Hematopoietic multipotent progenitor cell treated with erythropoietin and hydrocortisone succinate and interleukin-3 and kit ligand, for 17 days (in vitro differentiated cells): ENCODE measurements at regions not wholly inside any gene's neighbourhood (a gene's known extent, or its start where the extent isn't known, plus 50 kb on each side); places are given as distances from the start of the nearest gene placed in this dataset.

Experiments used
- DNase-seq: peaks from one replicate; pipeline ENCODE4 v3.0.0-alpha.2; 2015; ENCODE audit warnings: low spot score

DNA sequence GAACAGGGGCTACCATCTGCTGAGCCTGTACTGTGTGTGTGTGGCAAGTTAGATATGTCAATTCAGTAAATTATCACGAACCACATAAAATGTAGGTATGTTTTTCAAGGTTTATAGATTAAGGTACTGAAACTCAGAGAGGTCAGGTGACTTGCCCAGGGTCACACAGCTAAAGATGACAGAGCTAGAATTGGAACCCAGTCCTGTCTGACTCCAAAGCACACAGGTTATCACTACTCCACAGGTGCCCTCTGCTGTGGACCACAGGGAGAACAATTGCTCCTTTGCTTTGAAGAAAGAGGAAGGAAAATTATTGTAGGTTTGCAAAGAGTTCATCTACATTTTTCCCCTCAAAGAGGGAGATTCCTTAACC, 229.7 kb upstream of the AGAP1 start:
- no peak for DNase-seq

DNA sequence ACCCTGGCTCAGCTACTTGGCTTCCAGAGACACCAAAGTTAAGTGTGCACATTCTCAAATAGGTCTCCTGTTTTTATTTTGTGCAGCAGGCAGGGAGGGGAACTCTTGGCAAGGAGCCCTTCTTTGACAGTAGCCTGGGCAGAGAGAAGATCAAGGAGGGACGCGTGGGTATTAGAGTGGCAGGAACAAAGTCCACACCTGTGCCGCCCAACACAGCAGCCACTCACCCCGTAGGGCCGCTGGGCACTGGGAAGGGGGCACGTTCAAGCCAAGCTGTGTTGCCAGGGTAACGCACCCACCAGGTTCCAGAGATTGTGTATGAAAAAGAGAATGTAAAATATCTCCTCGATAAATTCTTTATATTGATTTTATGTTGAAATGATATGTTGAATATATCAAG, 229.3 kb upstream of the AGAP1 start:
- no peak for DNase-seq

DNA sequence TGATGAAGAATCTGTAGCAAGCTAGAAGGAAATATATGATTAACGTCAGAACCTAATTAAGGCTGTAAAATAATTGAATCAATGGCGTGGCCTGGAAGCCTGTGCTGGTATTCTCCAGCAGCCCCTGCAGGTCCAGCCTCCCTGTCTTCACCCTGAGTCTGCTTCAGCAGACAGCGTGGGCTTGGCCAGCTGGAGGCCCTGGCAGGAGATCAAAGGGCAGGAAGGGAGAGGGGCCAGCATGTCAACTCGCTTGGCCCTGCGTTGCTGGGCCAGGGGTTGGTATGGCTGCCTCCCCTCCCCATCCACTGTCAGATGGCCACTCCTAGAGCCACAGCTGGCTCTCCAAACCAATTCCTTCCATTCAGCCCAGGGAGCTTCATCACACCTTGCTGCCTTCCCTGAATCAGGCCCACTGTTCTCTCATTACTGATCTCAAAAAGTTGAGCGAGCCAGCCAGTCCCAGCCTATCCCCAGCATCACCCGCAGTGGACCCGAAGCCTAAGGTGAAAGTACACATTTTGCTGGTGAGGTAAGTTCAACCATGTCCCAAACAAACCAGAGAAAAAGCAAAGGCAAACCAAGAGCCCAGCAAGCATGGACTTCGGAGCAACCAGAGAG, 228.4 kb upstream of the AGAP1 start:
- DNase-seq, result no peak

DNA sequence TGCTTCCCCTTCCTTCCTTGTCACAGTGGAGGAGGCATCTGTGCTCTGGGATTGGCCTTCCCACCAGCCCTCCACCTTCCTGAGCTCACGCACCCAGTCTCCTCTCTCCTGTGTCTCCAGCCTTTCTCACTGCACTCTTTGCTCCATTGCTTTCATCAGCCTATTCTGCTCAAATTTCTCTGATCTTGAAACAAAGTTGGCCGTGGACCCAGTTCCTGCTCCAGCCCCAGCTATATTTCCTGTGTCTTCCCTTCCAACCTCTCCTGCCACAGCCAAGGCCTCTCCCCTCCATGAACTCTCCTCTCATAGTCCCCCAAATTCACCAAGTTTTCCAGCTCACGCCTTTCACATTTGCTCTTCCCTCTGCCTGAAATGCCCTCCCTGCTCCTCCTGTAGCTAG, 226.6 kb upstream of the AGAP1 start:
- no peak for DNase-seq

DNA sequence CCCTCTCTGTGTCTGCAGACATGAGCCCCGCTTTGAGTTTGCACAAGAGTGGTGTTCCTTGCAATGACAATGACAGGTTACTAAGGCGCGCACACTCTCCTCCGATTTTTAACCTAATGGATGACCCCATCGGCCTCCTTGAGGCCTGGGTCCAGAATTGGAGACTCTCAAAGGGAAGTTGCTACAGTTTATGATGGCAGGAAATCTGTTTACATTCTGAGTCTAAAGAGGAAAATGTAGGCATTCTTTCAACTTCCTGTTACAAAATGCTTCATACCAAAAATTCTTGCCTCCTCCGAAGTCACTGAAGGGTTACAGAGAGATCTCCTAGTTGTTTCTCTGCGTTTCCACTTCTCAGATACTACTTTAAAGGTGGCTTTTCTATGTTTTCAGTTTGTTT, 225.3 kb upstream of the AGAP1 start:
- DNase-seq, result no peak

DNA sequence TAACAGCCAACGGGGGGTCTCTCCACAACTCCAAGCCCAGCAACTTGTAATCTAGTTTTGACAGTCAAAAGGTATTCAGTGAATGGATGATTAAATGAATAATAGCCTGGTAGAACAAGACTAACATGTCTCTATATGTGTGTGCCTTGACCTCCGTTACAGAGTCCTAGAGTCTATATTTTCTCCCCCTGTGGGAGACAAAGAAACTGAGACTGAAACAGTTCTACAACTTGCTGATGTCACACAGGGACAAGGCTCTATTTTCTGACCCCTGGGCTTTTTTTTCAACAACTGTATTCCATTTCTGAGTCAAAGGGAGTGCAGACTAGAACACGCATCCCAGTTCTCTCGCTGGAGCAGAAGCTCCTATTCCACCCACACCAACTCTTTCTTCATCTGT, 223.6 kb upstream of the AGAP1 start:
- DNase-seq, result no peak

DNA sequence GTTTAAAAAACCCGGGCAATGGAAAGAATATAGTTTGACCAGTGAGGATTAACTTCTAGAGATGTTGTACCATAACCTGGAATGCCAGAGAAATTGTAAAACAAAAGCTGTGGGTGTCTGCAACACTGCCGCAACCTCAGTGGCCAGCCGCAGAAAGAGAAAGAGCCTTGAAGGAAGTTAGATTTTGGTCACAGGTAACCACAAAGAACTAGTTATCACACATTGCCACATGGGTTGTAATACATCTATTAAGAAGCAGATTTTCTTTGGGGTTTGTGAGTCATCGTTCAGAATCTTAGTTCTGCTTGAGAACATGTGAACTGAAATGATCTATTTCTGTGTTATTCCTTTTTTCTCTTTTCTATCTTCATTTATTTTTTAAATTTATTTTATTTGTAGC, 222.9 kb upstream of the AGAP1 start:
- DNase-seq, result no peak

DNA sequence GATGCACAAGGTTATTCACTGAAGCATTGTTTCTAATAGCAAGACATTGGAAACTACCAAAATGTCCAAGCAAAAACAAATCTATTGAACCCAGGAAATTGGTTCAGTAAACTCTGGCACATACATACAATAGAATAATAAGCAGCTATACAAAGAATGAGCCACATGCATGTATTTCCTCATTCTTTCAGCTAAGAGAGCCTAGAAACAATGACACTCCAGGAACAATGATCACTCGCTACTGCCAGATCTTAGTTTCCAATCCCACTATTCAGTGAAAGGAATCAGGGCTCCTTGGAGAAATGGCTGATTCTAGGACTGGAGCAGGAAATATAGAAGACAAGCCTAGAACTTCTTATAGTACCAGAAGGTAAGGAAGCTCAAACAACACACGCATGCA, 221.9 kb upstream of the AGAP1 start:
- no peak for DNase-seq

DNA sequence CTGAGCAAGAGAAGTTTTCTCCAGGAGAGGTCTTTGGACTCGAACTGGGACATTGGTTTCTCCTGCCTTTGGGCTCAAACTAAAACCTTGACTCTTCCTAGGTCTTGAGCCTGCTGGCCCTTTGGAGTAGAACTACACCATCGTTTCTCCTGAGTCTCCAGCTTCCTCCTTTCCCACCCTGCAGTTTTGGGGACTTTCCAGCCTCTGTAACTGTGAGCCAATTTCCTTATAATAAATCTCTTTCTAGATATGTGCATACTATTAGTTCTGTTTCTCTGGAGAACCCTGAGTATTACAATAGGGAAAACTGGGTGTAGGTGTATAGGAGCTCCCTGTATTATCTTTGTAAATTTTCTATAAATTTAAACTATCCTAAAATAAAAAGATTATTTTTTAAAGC, 219.8 kb upstream of the AGAP1 start:
- DNase-seq, result no peak

DNA sequence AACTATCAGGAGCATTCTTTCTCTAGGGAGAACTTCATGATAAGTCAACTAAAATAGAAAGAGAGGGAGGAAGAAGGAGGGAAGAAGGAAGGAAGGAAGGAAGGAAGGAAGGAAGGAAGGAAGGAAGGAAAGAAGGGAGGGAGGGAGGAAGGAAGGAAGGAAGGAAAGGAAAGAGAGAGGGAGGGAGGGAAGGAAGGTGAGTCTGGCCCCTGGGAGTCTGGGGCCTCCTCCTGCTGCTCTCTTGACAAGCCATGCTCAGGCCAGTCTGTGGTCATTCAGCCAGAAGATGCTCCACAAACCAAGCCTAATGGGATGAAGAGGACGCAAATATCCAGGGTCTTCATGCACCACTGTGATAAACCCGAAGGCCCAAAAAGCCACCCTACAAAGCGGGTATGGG, 216.4 kb upstream of the AGAP1 start:
- DNase-seq, result no peak

DNA sequence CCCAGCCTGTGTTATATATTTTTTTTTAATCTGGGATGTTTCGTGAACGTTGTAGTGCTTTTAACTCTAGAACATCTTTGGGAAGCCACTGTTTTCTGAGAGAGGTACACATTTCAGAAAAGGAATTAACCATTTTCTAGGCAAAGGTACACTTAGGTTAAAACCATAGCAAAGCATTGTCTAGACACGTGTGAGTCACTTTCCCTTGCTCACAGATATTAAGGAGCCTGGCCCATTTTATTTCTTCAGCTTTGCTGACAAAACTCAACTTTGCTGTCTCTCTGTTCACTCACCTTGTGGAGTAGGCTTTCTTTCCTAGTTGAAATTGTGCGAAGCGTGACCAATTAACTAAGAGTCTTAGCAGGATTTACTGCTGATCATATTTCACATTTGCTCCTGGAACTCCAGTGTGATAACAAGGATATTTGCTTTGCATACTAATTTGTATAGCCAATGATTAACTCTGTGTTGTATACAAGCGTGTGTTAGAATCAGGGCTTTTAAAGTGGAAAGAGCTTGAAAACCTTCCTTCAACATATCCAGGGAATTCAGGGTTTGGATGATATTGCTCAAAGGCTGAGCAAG, 215.0 kb upstream of the AGAP1 start:
- no peak for DNase-seq

DNA sequence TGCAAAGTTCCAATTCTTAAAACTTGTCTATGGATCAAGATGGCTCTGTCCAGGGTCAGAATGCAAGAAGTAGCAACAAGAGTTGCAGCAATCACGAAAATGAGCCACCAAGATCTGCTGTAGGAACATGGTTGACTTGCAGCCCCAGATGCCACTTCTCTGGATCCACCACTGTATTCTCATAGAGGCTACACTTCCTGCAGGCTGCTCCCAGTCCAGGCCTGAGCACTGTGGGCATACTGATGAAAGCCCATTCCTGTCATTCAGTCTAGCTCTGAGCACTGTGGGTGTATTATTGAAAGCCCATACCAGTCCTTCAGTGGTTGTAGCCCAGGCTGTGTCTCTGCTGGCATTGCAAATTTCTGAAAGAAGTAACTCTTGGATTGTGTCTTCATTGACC, 213.9 kb upstream of the AGAP1 start:
- DNase-seq, result no peak

DNA sequence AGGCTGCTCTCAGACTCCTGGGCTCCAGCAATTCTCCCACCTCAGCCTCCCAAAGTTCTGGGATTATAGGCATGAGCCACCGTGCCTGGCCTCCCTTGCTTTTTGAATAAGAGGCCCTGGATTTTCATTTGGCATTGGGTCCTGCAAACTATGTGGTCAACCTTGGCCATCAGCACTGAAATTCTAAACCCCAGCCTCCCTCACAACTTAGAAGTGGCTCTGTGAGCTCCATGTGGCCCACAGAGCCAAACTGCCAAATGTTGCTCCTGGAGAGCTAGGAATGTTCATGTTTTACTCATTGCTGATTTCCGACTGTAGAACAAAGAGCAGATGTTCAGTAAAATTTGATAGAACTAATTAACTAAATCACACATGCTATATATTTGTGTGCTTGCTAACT, 210.6 kb upstream of the AGAP1 start:
- no peak for DNase-seq

DNA sequence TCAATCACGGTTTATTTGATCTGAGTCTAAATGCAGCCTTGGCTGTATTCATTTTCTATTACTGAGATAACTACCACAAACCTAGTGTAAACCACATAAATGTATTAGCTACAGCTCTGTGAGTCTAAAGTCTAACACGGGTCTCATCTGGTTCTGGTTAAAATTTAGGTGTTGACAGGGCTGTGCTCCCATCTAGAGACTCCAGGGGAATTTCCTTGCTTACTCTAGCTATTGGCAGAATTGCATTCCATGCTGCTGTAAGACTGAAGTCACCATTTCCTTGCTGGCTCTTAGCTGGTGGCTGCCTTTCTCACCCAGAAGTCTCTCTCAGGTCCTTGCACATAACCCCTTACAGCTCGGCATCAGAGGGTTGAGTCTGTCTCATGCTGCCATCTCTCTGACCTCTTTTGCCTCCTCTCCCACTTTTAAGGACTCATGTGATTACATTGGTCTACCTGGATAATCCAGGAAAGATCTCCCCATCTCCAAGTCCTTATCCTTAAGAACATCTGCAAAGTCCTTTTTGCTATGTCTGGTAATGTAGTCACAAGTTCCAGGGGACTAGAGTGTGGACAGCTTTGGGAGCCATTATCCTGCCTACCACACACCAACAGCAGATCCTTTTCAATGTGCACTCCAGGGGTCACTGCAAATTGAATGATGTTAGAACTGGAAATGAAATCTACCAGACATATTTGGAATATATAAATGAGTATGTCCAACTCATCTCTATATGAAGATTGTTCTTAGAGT, 207.0 kb upstream of the AGAP1 start:
- DNase-seq, result no peak

DNA sequence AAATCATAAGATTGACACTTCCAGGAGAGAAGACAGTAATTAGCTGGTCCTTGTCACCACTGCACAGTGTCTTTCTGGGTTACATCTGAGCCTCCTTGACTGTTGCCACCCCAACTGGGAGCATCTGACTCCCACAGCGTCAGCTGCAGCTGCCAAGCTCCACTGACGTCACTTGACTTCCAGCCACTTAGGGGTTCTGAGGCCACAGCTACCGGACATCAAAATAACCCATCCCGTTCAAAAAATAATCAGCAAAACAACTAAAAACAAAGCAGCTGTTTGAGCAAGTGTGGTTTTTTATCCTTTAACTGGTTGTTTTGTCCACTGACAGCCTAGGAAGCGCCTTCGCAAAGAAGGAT, 206.5 kb upstream of the AGAP1 start:
- DNase-seq, result no peak

DNA sequence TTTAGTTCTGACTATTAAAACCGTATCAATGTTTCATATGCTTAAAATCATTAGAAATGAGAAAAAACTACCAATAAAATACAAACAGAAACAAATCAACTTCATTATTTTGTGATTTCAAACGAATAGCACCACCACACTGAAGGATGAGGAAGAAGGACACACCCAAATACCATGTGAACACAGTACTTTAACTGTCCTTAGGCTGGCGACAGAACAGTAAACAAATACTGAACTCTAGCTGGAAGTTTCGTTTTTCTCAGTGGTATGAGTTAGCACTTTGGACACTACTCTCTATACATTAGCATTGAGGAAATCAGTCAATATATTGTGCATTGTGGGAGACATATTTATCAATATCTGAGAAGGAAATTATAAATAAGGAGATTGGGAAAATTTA, 202.4 kb upstream of the AGAP1 start:
- no peak for DNase-seq

DNA sequence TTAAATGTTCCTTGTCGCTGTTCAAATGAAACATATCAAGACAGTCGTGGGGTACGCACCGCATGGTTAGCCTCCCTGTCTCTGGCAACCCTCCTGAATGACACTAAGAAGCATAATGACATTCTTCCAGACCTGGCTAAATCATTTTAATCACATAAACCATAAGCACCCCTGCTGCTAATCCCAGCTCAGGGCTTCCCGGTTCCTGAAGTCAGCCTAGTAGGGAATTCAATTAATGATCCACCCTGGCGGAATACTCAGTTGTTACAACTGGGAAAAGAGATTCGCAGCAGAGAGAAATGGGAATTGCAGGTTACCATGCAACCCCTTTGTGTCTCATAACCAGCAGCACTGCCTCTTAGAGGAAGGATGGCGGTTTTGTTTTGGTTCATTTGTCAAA, 200.8 kb upstream of the AGAP1 start:
- DNase-seq, result no peak

DNA sequence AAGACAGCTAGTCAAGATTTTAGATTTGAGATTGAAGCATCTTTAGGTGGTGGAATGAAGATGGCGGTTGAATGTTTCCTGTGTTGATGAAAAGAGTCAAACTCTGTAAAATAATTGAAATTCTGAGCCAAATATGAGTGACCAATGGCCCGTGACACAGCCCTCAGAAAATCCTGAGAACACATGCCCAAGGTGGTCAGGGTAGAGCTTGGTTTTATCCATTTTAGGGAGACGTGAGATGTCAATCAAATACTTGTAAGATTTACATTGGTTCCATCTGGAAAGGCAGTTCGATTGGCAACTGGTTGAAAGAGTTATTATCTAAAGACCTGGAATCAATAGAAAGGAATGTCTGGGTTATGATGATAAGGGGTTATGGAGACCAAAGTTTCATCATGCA, 198.0 kb upstream of the AGAP1 start:
- DNase-seq, result no peak

DNA sequence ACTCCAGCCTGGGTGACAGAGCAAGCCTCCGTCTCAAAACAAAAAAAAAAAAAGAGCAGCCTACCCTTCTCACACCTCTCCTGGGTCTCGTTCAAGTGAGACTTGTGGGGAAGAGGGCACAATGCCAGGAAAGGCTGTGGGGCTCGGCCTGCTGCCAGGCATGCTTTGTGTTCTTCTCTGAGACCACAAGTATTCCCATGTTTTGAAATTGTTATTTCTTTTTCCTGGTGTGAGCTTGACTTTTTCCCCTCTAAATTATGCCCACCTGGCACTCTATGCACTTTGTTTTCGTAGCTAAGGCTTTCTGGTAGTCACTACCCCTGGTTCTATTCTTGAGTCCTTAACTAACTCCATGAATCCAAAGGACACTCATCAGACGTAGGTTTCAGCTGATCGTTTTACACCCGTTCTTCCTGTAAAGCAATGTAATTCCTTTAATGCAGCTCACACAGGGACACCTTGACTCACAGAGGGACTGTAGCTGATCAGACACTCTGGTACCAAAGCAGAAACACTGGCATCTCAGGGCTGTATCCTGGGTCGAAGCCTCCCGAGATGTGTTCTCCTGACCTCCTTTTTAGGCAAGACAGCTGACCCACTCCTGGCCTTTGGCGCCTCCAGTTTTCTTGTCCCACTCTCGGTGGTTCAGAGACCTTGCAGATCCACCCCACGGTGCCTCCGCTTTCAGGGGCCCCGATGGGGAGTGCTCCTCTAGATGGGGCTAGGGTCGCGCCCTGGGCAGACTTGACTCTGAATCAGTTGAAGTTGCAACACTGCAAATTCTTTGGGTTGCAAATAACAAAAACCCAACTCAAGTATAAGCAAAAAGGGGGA, 193.3 kb upstream of the AGAP1 start:
- no peak for DNase-seq

DNA sequence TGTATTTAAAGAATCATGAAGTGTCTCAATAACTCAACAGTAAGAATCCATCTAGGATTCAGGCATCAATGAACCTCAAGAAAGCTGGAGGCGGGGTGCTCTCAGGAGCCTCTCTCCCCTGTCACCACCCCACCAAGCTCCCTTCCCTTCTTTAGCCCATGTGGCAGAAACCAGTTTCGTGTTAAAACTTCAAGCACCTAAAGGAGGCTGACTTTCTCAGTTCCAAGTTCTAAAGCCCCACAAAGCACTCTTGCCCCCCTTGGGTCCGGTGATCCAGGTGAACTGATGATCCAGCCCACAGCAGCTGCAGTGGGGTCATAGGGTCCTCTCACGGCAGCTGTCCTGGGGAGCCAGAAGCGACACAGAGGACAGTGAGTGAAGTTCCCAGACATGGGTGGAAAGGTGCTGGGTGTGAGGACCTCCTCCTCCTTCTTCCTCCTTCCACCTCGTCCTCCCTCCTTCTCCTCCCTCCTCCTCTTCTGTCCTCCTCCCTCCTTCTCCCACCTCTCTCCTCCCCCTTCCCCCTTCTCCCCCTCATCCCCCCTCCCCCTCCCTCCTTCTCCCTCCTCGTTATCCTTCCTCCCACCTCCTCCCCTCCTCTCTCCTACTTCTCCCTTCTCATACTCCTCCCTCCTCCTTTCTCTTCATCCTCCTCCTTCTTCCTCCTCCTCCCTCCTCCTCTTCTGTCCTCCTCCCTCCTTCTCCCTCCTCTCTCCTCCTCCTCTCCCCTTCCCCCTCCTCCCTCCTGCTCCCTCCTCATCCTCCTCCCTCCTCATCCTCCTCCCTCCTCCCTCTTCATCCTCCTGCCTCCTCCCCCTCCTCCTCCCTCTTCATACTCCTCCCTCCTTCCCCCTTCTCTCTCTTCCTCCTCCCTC, 192.4 kb upstream of the AGAP1 start:
- no peak for DNase-seq

DNA sequence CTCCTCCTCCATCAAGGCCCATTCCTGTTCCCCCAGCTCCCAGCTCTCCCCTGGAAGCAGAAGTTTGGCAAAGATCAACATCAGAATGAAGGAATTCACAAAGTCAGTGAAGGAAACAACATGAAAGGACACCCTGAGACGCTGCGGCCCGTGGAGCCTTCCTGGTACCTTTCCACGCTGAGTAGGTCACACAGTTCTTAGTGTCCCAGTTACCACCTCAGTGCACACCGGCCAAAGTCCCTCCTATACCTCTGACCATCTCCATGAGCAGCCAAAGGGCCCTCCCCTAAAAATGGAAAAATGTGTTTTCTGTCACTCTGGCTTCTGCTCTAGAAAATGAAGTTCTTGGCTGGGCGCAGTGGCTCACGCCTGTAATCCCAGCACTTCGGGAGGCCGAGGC, 191.6 kb upstream of the AGAP1 start:
- no peak for DNase-seq
